ENCODE measurements at regions not wholly inside any gene's neighbourhood (a gene's known extent, or its start where the extent isn't known, plus 50 kb on each side); places are given as distances from the start of the nearest gene placed in this dataset.

- Histone ChIP-seq H3K36me3 (ENCODE audit: insufficient read depth, low read length) (no peaks in the 10 kb centered on the region), H3K27me3 (ENCODE audit: insufficient read depth, low read depth, low read length) (no peaks in the 10 kb centered on the region), H3F3A (ENCODE audit: insufficient read depth, low read length, poor library complexity, severe bottlenecking) (no peaks in the 10 kb centered on the region), H3K9me3 (ENCODE audit: low read length) (no peaks in the 10 kb centered on the region), H2AFZ (ENCODE audit: low read depth, low read length) (no peak overlapping the region), H4K20me1 (ENCODE audit: insufficient read depth) (no peaks in the 10 kb centered on the region), H3K4me3 (ENCODE audit: low read length) (no peak overlapping the region), H3K4me2 (ENCODE audit: low read length) (no peak overlapping the region), H3K79me2 (replicated peaks; ENCODE audit: insufficient read depth, low read length) (no peaks in the 10 kb centered on the region), H3K27ac (ENCODE audit: low read length) (no peak overlapping the region), H3K9ac (ENCODE audit: low read length) (no peak overlapping the region), H3K9me2 (ENCODE audit: insufficient read depth, low read length) (no peaks in the 10 kb centered on the region)
- TF ChIP-seq POLR2AphosphoS5 (IDR thresholded peaks at IDR 0.05) = no peak
- TF ChIP-seq EP300 (conservative IDR thresholded peaks at IDR 0.05; ENCODE audit: poor library complexity, severe bottlenecking) = no peak
- no peak for TF ChIP-seq RAD21 (conservative IDR thresholded peaks at IDR 0.05)
- no peak for TF ChIP-seq SMC3 (conservative IDR thresholded peaks at IDR 0.05; ENCODE audit: poor library complexity)
Measured at GRCh38 chr12:89205517-89205916, 146.8 kb downstream of the DUSP6 start.

- H3K36me3 ChIP-seq (ENCODE audit: insufficient read depth, low read length) = no peaks in the 10 kb centered on the region
- H3K79me2 ChIP-seq (replicated peaks; ENCODE audit: insufficient read depth, low read length) = no peaks in the 10 kb centered on the region
- no peaks in the 10 kb centered on the region for H3F3A ChIP-seq (ENCODE audit: insufficient read depth, low read length, poor library complexity, severe bottlenecking)
- no peaks in the 10 kb centered on the region for H4K20me1 ChIP-seq (ENCODE audit: insufficient read depth)
- no peak overlapping the region for H2AFZ ChIP-seq (ENCODE audit: low read depth, low read length)
- no peaks in the 10 kb centered on the region for H3K9me2 ChIP-seq (ENCODE audit: insufficient read depth, low read length)
- no peak overlapping the region for H3K9ac ChIP-seq (ENCODE audit: low read length)
- no peak for TF ChIP-seq MXI1 (conservative IDR thresholded peaks at IDR 0.05; ENCODE audit: poor library complexity, severe bottlenecking)
- no peak for TF ChIP-seq RAD21 (conservative IDR thresholded peaks at IDR 0.05)
- TF ChIP-seq, protein P1, sequence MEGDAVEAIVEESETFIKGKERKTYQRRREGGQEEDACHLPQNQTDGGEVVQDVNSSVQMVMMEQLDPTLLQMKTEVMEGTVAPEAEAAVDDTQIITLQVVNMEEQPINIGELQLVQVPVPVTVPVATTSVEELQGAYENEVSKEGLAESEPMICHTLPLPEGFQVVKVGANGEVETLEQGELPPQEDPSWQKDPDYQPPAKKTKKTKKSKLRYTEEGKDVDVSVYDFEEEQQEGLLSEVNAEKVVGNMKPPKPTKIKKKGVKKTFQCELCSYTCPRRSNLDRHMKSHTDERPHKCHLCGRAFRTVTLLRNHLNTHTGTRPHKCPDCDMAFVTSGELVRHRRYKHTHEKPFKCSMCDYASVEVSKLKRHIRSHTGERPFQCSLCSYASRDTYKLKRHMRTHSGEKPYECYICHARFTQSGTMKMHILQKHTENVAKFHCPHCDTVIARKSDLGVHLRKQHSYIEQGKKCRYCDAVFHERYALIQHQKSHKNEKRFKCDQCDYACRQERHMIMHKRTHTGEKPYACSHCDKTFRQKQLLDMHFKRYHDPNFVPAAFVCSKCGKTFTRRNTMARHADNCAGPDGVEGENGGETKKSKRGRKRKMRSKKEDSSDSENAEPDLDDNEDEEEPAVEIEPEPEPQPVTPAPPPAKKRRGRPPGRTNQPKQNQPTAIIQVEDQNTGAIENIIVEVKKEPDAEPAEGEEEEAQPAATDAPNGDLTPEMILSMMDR (IDR thresholded peaks at IDR 0.05; ENCODE audit: poor library complexity, severe bottlenecking) = no peak
- TF ChIP-seq EP300 (conservative IDR thresholded peaks at IDR 0.05; ENCODE audit: poor library complexity, severe bottlenecking) = no peak
- no peak for TF ChIP-seq TAF1 (IDR thresholded peaks at IDR 0.05; ENCODE audit: low read depth)
- TF ChIP-seq, protein P2, sequence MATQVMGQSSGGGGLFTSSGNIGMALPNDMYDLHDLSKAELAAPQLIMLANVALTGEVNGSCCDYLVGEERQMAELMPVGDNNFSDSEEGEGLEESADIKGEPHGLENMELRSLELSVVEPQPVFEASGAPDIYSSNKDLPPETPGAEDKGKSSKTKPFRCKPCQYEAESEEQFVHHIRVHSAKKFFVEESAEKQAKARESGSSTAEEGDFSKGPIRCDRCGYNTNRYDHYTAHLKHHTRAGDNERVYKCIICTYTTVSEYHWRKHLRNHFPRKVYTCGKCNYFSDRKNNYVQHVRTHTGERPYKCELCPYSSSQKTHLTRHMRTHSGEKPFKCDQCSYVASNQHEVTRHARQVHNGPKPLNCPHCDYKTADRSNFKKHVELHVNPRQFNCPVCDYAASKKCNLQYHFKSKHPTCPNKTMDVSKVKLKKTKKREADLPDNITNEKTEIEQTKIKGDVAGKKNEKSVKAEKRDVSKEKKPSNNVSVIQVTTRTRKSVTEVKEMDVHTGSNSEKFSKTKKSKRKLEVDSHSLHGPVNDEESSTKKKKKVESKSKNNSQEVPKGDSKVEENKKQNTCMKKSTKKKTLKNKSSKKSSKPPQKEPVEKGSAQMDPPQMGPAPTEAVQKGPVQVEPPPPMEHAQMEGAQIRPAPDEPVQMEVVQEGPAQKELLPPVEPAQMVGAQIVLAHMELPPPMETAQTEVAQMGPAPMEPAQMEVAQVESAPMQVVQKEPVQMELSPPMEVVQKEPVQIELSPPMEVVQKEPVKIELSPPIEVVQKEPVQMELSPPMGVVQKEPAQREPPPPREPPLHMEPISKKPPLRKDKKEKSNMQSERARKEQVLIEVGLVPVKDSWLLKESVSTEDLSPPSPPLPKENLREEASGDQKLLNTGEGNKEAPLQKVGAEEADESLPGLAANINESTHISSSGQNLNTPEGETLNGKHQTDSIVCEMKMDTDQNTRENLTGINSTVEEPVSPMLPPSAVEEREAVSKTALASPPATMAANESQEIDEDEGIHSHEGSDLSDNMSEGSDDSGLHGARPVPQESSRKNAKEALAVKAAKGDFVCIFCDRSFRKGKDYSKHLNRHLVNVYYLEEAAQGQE (IDR thresholded peaks at IDR 0.05; ENCODE audit: borderline replicate concordance) = no peak
- TF ChIP-seq EZH2 (IDR thresholded peaks at IDR 0.05; ENCODE audit: borderline replicate concordance, insufficient read depth, low read length, poor library complexity, severe bottlenecking) = no peak
- no peak for TF ChIP-seq POLR2AphosphoS5 (IDR thresholded peaks at IDR 0.05)
- no peak for TF ChIP-seq SMC3 (conservative IDR thresholded peaks at IDR 0.05; ENCODE audit: poor library complexity)
- H3K27me3 ChIP-seq (ENCODE audit: insufficient read depth, low read depth, low read length) = no peaks in the 10 kb centered on the region
- H3K4me2 ChIP-seq (ENCODE audit: low read length) = no peak overlapping the region
- no peak overlapping the region for H3K27ac ChIP-seq (ENCODE audit: low read length)
- no peaks in the 10 kb centered on the region for H3K9me3 ChIP-seq (ENCODE audit: low read length)
- no peak overlapping the region for H3K4me3 ChIP-seq (ENCODE audit: low read length)
Measured at GRCh38 chr12:89203144-89203543, 149.2 kb downstream of the DUSP6 start.

DNA sequence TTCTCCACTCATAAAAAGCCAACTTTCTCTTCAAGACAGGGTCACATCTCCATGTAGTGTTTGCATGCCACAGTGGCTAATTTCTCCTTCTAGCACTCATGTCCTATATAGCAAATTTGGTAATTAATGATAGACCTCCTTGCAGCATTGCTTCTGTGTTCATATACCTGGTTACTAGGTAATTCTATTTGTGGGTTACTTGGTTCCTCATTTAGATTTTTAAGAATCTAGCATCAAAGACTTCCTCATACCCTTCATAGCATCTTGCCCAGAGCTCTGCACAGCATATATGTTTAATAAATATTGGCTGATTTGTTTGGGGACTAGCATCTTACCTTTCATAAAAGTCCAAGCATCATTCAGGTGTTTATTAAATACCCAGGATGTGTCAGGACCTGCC, 152.1 kb downstream of the DUSP6 start:
- H3K9me2 ChIP-seq (ENCODE audit: insufficient read depth, low read length) = no peaks in the 10 kb centered on the region
- no peak overlapping the region for H3K4me3 ChIP-seq (ENCODE audit: low read length)
- TF ChIP-seq EP300 (conservative IDR thresholded peaks at IDR 0.05; ENCODE audit: poor library complexity, severe bottlenecking) = no peak
- TF ChIP-seq, protein P1 (IDR thresholded peaks at IDR 0.05; ENCODE audit: poor library complexity, severe bottlenecking) = no peak
- TF ChIP-seq MXI1 (conservative IDR thresholded peaks at IDR 0.05; ENCODE audit: poor library complexity, severe bottlenecking) = no peak
- TF ChIP-seq, protein P2 (IDR thresholded peaks at IDR 0.05; ENCODE audit: borderline replicate concordance) = no peak
- TF ChIP-seq POLR2AphosphoS5 (IDR thresholded peaks at IDR 0.05) = no peak
- TF ChIP-seq RAD21 (conservative IDR thresholded peaks at IDR 0.05) = no peak
- no peak for TF ChIP-seq TAF1 (IDR thresholded peaks at IDR 0.05; ENCODE audit: low read depth)
- no peak for TF ChIP-seq EZH2 (IDR thresholded peaks at IDR 0.05; ENCODE audit: borderline replicate concordance, insufficient read depth, low read length, poor library complexity, severe bottlenecking)
- no peak for TF ChIP-seq SMC3 (conservative IDR thresholded peaks at IDR 0.05; ENCODE audit: poor library complexity)
- no peak overlapping the region for H3K9ac ChIP-seq (ENCODE audit: low read length)
- no peaks in the 10 kb centered on the region for H4K20me1 ChIP-seq (ENCODE audit: insufficient read depth)
- no peaks in the 10 kb centered on the region for H3K27me3 ChIP-seq (ENCODE audit: insufficient read depth, low read depth, low read length)
- no peaks in the 10 kb centered on the region for H3F3A ChIP-seq (ENCODE audit: insufficient read depth, low read length, poor library complexity, severe bottlenecking)
- H3K36me3 ChIP-seq (ENCODE audit: insufficient read depth, low read length) = no peaks in the 10 kb centered on the region
- H3K9me3 ChIP-seq (ENCODE audit: low read length) = no peaks in the 10 kb centered on the region
- H3K79me2 ChIP-seq (replicated peaks; ENCODE audit: insufficient read depth, low read length) = no peaks in the 10 kb centered on the region
- no peak overlapping the region for H3K4me2 ChIP-seq (ENCODE audit: low read length)
- H2AFZ ChIP-seq (ENCODE audit: low read depth, low read length) = no peak overlapping the region
- no peak overlapping the region for H3K27ac ChIP-seq (ENCODE audit: low read length)
